ENCODE measurements at regions not wholly inside any gene's neighbourhood (a gene's known extent, or its start where the extent isn't known, plus 50 kb on each side); places are given as distances from the start of the nearest gene placed in this dataset.
A peak's percentile ranks its signal among the peaks of the same experiment; 100 is the strongest.
"Not testable (repeated sequence)": the region's sequence is repeated elsewhere in the genome, so short reads cannot be mapped to it uniquely, and the experiment has no call there.

DNA sequence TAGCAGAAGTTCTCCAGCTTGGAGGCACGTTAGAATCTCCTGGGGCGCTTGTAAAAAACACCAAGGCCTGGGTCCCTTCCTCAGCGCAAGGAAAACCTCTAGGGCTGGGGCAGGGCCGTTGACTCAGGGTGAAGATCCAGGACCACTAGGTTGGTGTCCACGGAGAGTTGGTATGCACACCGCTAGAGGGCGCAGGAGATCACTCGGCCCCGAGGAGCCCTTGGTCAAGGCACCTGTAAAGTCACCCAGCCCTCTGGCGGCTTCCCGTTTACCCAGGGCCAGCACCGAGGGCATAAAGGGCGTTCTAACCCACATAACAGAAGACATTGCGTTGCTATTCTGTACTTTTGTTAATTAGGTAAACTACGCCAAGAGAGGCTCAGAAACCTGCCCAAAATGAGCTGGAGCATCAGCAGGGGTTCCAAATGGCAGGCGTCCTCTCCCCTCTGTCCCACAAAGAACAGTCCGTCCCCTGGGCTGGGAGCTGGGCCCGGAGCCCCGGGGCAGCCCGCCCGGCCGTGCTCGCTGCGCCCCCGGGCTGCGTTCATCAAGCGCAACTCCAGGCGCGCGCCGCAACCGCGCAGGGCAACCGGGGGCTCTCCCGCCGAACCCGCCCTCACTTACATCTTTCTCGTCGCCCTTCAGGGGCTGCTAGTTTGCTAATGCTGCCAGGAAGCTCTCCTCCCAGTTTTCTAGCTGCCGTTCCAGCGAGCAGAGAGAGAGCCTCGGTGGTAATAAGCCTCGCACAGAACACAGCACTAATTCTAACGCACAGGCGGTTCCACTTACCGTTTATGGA lies 332.1 kb downstream of the ARRDC4 start:
- TF ChIP-seq CTCF (conservative IDR thresholded peaks at IDR 0.05; ENCODE audit: low read depth, low read length): peak; percentile 76
- H3K4me3 ChIP-seq (ENCODE audit: low read length): no peak overlapping the region
- DNase-seq (ENCODE audit: low read depth): no peak

DNA sequence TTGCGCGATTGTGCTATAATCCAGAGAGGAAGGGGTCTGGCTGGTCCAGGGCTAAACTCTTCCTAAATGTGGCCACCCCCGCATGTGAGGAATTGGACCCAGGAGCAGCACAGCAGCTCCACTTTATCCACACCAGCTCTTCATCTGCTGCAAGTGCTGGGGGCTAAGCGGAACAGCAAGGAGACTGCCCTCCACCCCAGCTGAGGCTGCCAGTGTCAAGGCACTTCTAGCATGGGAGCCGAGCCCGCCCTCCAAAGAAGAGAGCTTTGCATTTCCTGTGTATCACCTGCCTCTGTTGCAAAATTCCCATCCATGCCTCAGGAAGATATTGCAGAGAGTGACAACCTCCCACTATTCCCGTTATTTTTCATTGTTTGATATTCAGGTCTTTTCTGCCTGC lies 333.6 kb downstream of the ARRDC4 start:
- H3K4me3 ChIP-seq (ENCODE audit: low read length): no peak overlapping the region
- DNase-seq (ENCODE audit: low read depth): no peak
- no peak for TF ChIP-seq CTCF (conservative IDR thresholded peaks at IDR 0.05; ENCODE audit: low read depth, low read length)

DNA sequence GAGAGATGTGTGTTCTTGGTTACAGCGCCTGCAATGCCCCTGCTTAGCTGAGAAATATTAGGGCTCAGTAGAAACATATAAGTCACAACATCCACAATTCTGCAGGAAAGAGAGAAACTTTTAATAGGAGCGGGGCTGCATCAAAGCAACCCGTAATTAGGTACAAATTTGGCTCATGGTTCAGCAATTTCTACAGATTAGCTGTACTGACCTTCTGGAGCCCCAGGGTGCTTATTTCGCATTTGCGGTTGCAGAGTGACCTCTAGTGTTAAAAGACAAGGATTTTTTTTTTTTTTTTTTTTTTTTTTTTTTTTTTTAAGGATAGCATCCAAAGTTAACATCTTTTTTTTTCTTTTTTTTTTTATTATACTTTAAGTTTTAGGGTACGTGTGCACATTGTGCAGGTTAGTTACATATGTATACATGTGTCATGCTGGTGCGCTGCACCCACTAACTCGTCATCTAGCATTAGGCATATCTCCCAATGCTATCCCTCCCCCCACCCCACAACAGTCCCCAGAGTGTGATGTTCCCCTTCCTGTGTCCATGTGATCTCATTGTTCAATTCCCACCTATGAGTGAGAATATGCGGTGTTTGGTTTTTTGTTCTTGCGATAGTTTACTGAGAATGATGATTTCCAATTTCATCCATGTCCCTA lies 334.7 kb downstream of the ARRDC4 start:
- TF ChIP-seq CTCF (conservative IDR thresholded peaks at IDR 0.05; ENCODE audit: low read depth, low read length): peak; percentile 27
- peak; percentile 5 for DNase-seq (ENCODE audit: low read depth)

DNA sequence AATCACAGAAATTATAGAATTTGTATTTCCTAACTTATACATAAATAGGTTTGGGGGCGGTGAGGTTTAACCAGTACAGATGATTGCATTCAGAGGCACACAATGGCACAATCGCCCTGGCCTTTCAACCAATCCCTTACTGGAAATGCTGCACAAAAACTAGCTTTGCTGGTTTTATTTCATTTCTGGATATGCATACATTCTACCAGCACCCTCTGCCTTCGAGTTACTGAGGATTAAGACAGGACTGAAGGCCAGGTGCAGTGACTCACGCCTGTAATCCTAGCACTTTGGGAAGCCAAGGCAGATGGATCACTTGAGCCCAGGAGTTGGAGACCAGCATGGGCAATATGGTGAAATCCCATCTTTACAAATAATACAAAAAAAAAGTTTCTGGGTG lies 336.1 kb downstream of the ARRDC4 start:
- no peak for DNase-seq (ENCODE audit: low read depth)
- H3K4me3 ChIP-seq (ENCODE audit: low read length): no peak overlapping the region
- TF ChIP-seq CTCF (conservative IDR thresholded peaks at IDR 0.05; ENCODE audit: low read depth, low read length): no peak

More for the DNA sequence above, 334.7 kb downstream of the ARRDC4 start:
- H3K4me3 ChIP-seq (ENCODE audit: low read length): not testable (repeated sequence)

DNA sequence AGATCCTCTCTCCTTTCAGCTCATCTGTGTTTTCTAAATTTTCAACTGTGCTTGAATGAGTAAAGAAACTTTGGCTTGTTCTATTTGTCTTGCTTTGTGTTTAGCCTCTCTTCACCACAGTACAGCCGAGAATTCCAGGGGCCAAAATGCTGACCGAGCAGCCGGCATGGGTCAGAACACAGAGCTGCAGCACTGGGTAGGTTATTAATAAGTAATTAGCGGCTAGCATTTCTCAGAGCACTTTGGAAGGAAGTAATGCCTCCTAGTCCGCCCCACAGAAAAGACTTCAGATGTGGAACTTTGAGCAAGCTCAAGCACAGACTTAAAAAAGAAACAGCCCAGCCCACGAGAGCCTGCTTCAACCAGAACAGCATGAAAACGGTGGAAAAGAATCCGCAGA lies 343.9 kb downstream of the ARRDC4 start:
- DNase-seq (ENCODE audit: low read depth): no peak
- TF ChIP-seq CTCF (conservative IDR thresholded peaks at IDR 0.05; ENCODE audit: low read depth, low read length): no peak
- H3K4me3 ChIP-seq (ENCODE audit: low read length): no peak overlapping the region

GRCh38 chr15:98308117-98308516 lies 340.2 kb upstream of the IGF1R start:
- H3K4me3 ChIP-seq (ENCODE audit: low read length): no peak overlapping the region
- no peak for DNase-seq (ENCODE audit: low read depth)
- no peak for TF ChIP-seq CTCF (conservative IDR thresholded peaks at IDR 0.05; ENCODE audit: low read depth, low read length)

All from retinal pigment epithelial cell (primary cell).